ENCODE measurements at regions not wholly inside any gene's neighbourhood (a gene's known extent, or its start where the extent isn't known, plus 50 kb on each side); places are given as distances from the start of the nearest gene placed in this dataset.

- DNase-seq (no peak), ATAC-seq (peak in 1 of 8 donors; percentile 60)
- no peak for TF ChIP-seq CTCF (IDR thresholded peaks at IDR 0.05)
- Histone ChIP-seq H3K9me3 (no peaks in the 10 kb centered on the region), H3K36me3 (no peaks in the 10 kb centered on the region), H3K27ac (peak overlapping the region in 7 of 10 donors; percentile 8 to 96 (median 92)), H3K4me3 (no peak overlapping the region), H3K4me1 (peaks cover 0 to 51% (median 34%) of the 10 kb centered on the region in 9 donors), H3K27me3 (no peaks in the 10 kb centered on the region)
- 26 to 35% methylated on average over 4 of the region's 4 CpGs for WGBS, 2 donors
- intact Hi-C loops (cut with DNase I): loop anchor here in 6 of 10 donors (10.0 kb wide), 9 partner anchors 98 to 518 kb away; no protein-coding TSS in a partner anchor
These were observed 461.9 kb upstream of the KLF6 start for GRCh38 chr10:4246881-4247358.

- DNase-seq (peak in 1 of 2 donors; percentile 55), ATAC-seq (peak in 7 of 8 donors; percentile 57 to 82 (median 76))
- no peak for TF ChIP-seq CTCF (IDR thresholded peaks at IDR 0.05)
- Histone ChIP-seq H3K27ac (peak overlapping the region; percentile 72 to 96 (median 89)), H3K27me3 (no peaks in the 10 kb centered on the region), H3K9me3 (no peaks in the 10 kb centered on the region), H3K4me1 (peaks cover 0 to 69% (median 54%) of the 10 kb centered on the region in 9 donors), H3K36me3 (no peaks in the 10 kb centered on the region), H3K4me3 (peak overlapping the region in 9 of 10 donors; percentile 10 to 56 (median 45))
- 30 to 34% methylated on average over 1 of the region's 1 CpG for WGBS, 2 donors
- intact Hi-C loops (cut with DNase I): loop anchor here in 7 of 10 donors (2.0 to 10.0 kb wide), 16 partner anchors 39 to 524 kb away; no protein-coding TSS in a partner anchor
These were observed 458.6 kb upstream of the KLF6 start for GRCh38 chr10:4243651-4244050.

- H3K27me3 ChIP-seq: no peaks in the 10 kb centered on the region
- no peak for TF ChIP-seq CTCF (IDR thresholded peaks at IDR 0.05)
- peaks cover 0 to 69% (median 54%) of the 10 kb centered on the region in 9 donors for H3K4me1 ChIP-seq
- H3K9me3 ChIP-seq: no peaks in the 10 kb centered on the region
- peak overlapping the region; percentile 72 to 96 (median 89) for H3K27ac ChIP-seq
- WGBS, 2 donors: 68 to 83% methylated on average over 6 of the region's 6 CpGs
- intact Hi-C loops (cut with DNase I): loop anchor here in 7 of 10 donors (2.0 to 10.0 kb wide), 16 partner anchors 40 to 524 kb away; no protein-coding TSS in a partner anchor
- peak overlapping the region in 9 of 10 donors; percentile 10 to 56 (median 45) for H3K4me3 ChIP-seq
- ATAC-seq (no peak), DNase-seq (no peak)
- H3K36me3 ChIP-seq: no peaks in the 10 kb centered on the region
These were observed 458.2 kb upstream of the KLF6 start for GRCh38 chr10:4243169-4243568.

GRCh38 chr10:4242561-4243035 is 457.6 kb upstream of the KLF6 start:
- H3K36me3 ChIP-seq: no peaks in the 10 kb centered on the region
- H3K4me3 ChIP-seq: peak overlapping the region in 9 of 10 donors; percentile 10 to 56 (median 45)
- DNase-seq (peak; percentile 27 to 47), ATAC-seq (peak; percentile 16 to 67 (median 56))
- H3K9me3 ChIP-seq: no peaks in the 10 kb centered on the region
- peak overlapping the region; percentile 72 to 96 (median 89) for H3K27ac ChIP-seq
- 17 to 28% methylated on average over 2 of the region's 2 CpGs for WGBS, 2 donors
- no peak for TF ChIP-seq CTCF (IDR thresholded peaks at IDR 0.05)
- no peaks in the 10 kb centered on the region for H3K27me3 ChIP-seq
- intact Hi-C loops (cut with DNase I): loop anchor here in 7 of 10 donors (2.0 to 10.0 kb wide), 16 partner anchors 40 to 525 kb away; no protein-coding TSS in a partner anchor
- peaks cover 0 to 68% (median 54%) of the 10 kb centered on the region in 9 donors for H3K4me1 ChIP-seq
